HepG2 (cell line): ENCODE measurements at regions not wholly inside any gene's neighbourhood (a gene's known extent, or its start where the extent isn't known, plus 50 kb on each side); places are given as distances from the start of the nearest gene placed in this dataset.

ENCODE experiments used
- ATAC-seq: fragments of 200-7000 bp; cut with Tn5 transposase; 3 replicates; pipeline ENCODE4 v1.9.1; 2020; ENCODE audit warnings: mild to moderate bottlenecking, moderate library complexity
- BruUV-seq: library from RNA; stranded (reverse); fragments of 400-500 nt; replicated peaks from 2 replicates; lab custom pipeline; 2021; lab: Mats Ljungman, UMichigan
- CTCF ChIA-PET: fragments of 300-600 bp; formaldehyde crosslinking; extraction: SDS; loops from one replicate; lab custom pipeline; 2021; ENCODE audit warnings: low total read pairs, inconsistent platforms, low intra/inter-chr PET ratio; lab: Yijun Ruan, JAX
- POLR2A ChIA-PET: fragments of 350-600 bp; sonication (Branson Sonifier 250); formaldehyde crosslinking; loops from one replicate; lab custom pipeline; 2020; ENCODE audit warnings: antibody characterized with exemption, inconsistent platforms; lab: Yijun Ruan, JAX
- DNase-seq: peaks from one replicate; pipeline ENCODE4 v3.0.0-alpha.2; 2015; ENCODE audit warnings: low spot score
- FAIRE-seq: peaks from 3 replicates; lab custom pipeline; 2011; peaks lifted over from hg19 to GRCh38; lab: Jason Lieb, UNC
- H2AFZ ChIP-seq: one replicate; pipeline ENCODE4 v1.6.1; 2011; ENCODE audit warnings: low read length, inconsistent platforms
- H3K27ac ChIP-seq: fragments of 300-600 bp; 3 replicates; pipeline ENCODE4 v1.8.0; 2011; ENCODE audit warnings: mixed run types, mild to moderate bottlenecking, mixed read lengths, low read length, inconsistent platforms; ENCODE audit not compliant: insufficient read depth; ENCODE audit errors: extremely low read length
- H3K27me3 ChIP-seq, 2 experiments: fragments of 200-600 bp in 1 of 2; 2 replicates in 1 of 2; 3 replicates in 1 of 2; pipeline versions ENCODE4 v1.6.0 to v1.8.0; 2011; ENCODE audit warnings: low read length in 2 of 2, mild to moderate bottlenecking in 2 of 2, moderate library complexity in 2 of 2, inconsistent platforms in 1 of 2; ENCODE audit not compliant: insufficient read depth in 2 of 2, control insufficient read depth in 1 of 2
- H3K36me3 ChIP-seq, 2 experiments: fragments of 200-600 bp in 1 of 2; replicated peaks in 1 of 2; 2 replicates in 1 of 2; 3 replicates in 1 of 2; pipeline versions ENCODE4 v1.5.1 to v1.8.0; 2011; ENCODE audit warnings: low read length in 2 of 2, inconsistent platforms in 1 of 2; ENCODE audit not compliant: insufficient read depth in 2 of 2, control insufficient read depth in 1 of 2
- H3K4me1 ChIP-seq: 2 replicates; pipeline ENCODE4 v1.5.1; 2012; ENCODE audit warnings: low read length, inconsistent platforms; ENCODE audit not compliant: insufficient read depth
- H3K4me2 ChIP-seq: 2 replicates; pipeline ENCODE4 v1.6.0; 2011; ENCODE audit warnings: low read depth, low read length, inconsistent platforms
- H3K4me3 ChIP-seq, 3 experiments: fragments of 200-600 bp in 1 of 3; sonication (generic), shearing (Covaris generic) in 1 of 3; replicated peaks in 1 of 3; 2 replicates each; pipeline ENCODE4 v1.5.1; 2011 to 2016; ENCODE audit warnings: low read length in 3 of 3, inconsistent platforms in 2 of 3, low read depth in 2 of 3, mild to moderate bottlenecking in 2 of 3, control low read depth in 1 of 3, mixed read lengths in 1 of 3; ENCODE audit not compliant: insufficient read depth in 1 of 3
- H3K79me2 ChIP-seq: one replicate; pipeline ENCODE4 v1.6.1; 2011; ENCODE audit warnings: low read length, inconsistent platforms; ENCODE audit not compliant: insufficient read depth
- H3K9ac ChIP-seq: 2 replicates; pipeline ENCODE4 v1.6.0; 2011; ENCODE audit warnings: mild to moderate bottlenecking, low read depth, low read length, inconsistent platforms; ENCODE audit not compliant: insufficient read depth
- H3K9me3 ChIP-seq: 2 replicates; pipeline ENCODE4 v1.5.1; 2012; ENCODE audit warnings: mild to moderate bottlenecking, low read length
- H4K20me1 ChIP-seq: 2 replicates; pipeline ENCODE4 v1.6.0; 2011; ENCODE audit warnings: inconsistent platforms, mild to moderate bottlenecking, low read length, moderate library complexity; ENCODE audit not compliant: insufficient read depth
- ARID2 ChIP-seq: sonication (generic); formaldehyde crosslinking; IDR thresholded peaks from 2 replicates; pipeline ENCODE4 v1.8.1; 2022; ENCODE audit warnings: mild to moderate bottlenecking, missing genetic modification reagents, borderline replicate concordance
- ASH2L ChIP-seq: fragments of 300-600, 200-600 bp; sonication (generic); IDR thresholded peaks from 2 replicates; pipeline ENCODE4 v1.7.0; 2017; ENCODE audit warnings: low read depth, mild to moderate bottlenecking, moderate library complexity, mixed read lengths, low read length; ENCODE audit not compliant: insufficient read length
- DMAP1 ChIP-seq: IDR thresholded peaks from 2 replicates; pipeline ENCODE4 v1.6.1; 2016
- NR2C2 ChIP-seq: sonication (generic); formaldehyde crosslinking; IDR thresholded peaks from 2 replicates; pipeline ENCODE4 v1.4.0; 2020; ENCODE audit warnings: missing genetic modification reagents, mild to moderate bottlenecking, moderate library complexity, borderline replicate concordance
- PCBP2 ChIP-seq: fragments of 200-400 bp; formaldehyde crosslinking; optimal IDR thresholded peaks from 2 replicates; pipeline ENCODE3; 2018; ENCODE audit warnings: low read length, low read depth; ENCODE audit not compliant: poor library complexity, severe bottlenecking
- RFX3 ChIP-seq: IDR thresholded peaks from 2 replicates; pipeline ENCODE4 v1.6.1; 2016; ENCODE audit warnings: missing biosample characterization, missing genetic modification reagents
- ZBTB1 ChIP-seq: sonication (generic); formaldehyde crosslinking; IDR thresholded peaks from 2 replicates; pipeline ENCODE4 v1.4.0; 2020; ENCODE audit warnings: missing genetic modification reagents, borderline replicate concordance
- ZFP36L1 ChIP-seq: sonication (generic); formaldehyde crosslinking; IDR thresholded peaks from 2 replicates; pipeline ENCODE4 v1.8.0; 2022; ENCODE audit warnings: mild to moderate bottlenecking, missing genetic modification reagents, moderate library complexity
- ZNF101 ChIP-seq: sonication (generic); formaldehyde crosslinking; IDR thresholded peaks from 2 replicates; pipeline ENCODE4 v1.4.0; 2020; ENCODE audit warnings: mild to moderate bottlenecking, low read depth, missing genetic modification reagents, borderline replicate concordance
- ZNF276 ChIP-seq: sonication (generic); formaldehyde crosslinking; IDR thresholded peaks from 2 replicates; pipeline ENCODE4 v1.4.0; 2020; ENCODE audit warnings: mild to moderate bottlenecking, low read depth, missing genetic modification reagents
- ZNF792 ChIP-seq: IDR thresholded peaks from 2 replicates; pipeline ENCODE4 v1.6.1; 2016
- ZSCAN21 ChIP-seq: sonication (generic); formaldehyde crosslinking; IDR thresholded peaks from 2 replicates; pipeline ENCODE4 v1.8.0; 2022; ENCODE audit warnings: mild to moderate bottlenecking, missing genetic modification reagents, moderate library complexity, borderline replicate concordance
- WGBS: methylation state at CpG from one replicate; pipeline ENCODE4 v1.1.6; 2017; ENCODE audit warnings: low lambda C conversion rate; 5-methylcytosine and 5-hydroxymethylcytosine counted together
- in situ Hi-C: cut with HindIII; loops from 2 replicates; pipeline ENCODE4 v1.10.0; 2017; ENCODE audit warnings: low pct_unique_long_range_greater_than_20kb; ENCODE audit not compliant: extremely low pct_ligation_motif_present
- intact Hi-C: fragments of 100-400 bp; cut with micrococcal nuclease; formaldehyde crosslinking; loops from one replicate; pipeline ENCODE4 v1.10.0; 2022; ENCODE audit not compliant: unreplicated experiment
- TF ChIP-seq, protein P1 (sequence below): sonication (generic); formaldehyde crosslinking; IDR thresholded peaks from 2 replicates; pipeline ENCODE4 v1.4.0; 2020; ENCODE audit warnings: low read depth, missing genetic modification reagents

- H3K79me2 ChIP-seq, result no peaks in the 10 kb centered on the region
- H3K9me3 ChIP-seq, result no peaks in the 10 kb centered on the region
- no peak for TF ChIP-seq ZNF101 (CRISPR knock-in tag)
- no peak for TF ChIP-seq ZBTB1 (CRISPR knock-in tag)
- TF ChIP-seq RFX3, result no peak
- no peak for TF ChIP-seq PCBP2
- no peak for TF ChIP-seq ZSCAN21
- TF ChIP-seq DMAP1 (CRISPR knock-in tag), result no peak
- no peak for TF ChIP-seq NR2C2 (CRISPR knock-in tag)
- no peak for TF ChIP-seq ZNF792 (CRISPR knock-in tag)
- no peak for TF ChIP-seq ARID2 (CRISPR knock-in tag)
- TF ChIP-seq ZFP36L1 (CRISPR knock-in tag), result no peak
- TF ChIP-seq, protein P1, sequence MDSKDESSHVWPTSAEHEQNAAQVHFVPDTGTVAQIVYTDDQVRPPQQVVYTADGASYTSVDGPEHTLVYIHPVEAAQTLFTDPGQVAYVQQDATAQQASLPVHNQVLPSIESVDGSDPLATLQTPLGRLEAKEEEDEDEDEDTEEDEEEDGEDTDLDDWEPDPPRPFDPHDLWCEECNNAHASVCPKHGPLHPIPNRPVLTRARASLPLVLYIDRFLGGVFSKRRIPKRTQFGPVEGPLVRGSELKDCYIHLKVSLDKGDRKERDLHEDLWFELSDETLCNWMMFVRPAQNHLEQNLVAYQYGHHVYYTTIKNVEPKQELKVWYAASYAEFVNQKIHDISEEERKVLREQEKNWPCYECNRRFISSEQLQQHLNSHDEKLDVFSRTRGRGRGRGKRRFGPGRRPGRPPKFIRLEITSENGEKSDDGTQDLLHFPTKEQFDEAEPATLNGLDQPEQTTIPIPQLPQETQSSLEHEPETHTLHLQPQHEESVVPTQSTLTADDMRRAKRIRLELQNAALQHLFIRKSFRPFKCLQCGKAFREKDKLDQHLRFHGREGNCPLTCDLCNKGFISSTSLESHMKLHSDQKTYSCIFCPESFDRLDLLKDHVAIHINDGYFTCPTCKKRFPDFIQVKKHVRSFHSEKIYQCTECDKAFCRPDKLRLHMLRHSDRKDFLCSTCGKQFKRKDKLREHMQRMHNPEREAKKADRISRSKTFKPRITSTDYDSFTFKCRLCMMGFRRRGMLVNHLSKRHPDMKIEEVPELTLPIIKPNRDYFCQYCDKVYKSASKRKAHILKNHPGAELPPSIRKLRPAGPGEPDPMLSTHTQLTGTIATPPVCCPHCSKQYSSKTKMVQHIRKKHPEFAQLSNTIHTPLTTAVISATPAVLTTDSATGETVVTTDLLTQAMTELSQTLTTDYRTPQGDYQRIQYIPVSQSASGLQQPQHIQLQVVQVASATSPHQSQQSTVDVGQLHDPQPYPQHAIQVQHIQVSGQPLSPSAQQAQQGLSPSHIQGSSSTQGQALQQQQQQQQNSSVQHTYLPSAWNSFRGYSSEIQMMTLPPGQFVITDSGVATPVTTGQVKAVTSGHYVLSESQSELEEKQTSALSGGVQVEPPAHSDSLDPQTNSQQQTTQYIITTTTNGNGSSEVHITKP (CRISPR knock-in tag), result no peak
- TF ChIP-seq ASH2L, result no peak
- TF ChIP-seq ZNF276 (CRISPR knock-in tag), result no peak
- no peak overlapping the region for H3K27ac ChIP-seq
- FAIRE-seq (no peak), ATAC-seq (no peak), DNase-seq (no peak)
- H2AFZ ChIP-seq, result no peak overlapping the region
- no peak overlapping the region for H3K4me2 ChIP-seq
- H3K4me1 ChIP-seq, result no peaks in the 10 kb centered on the region
- CTCF ChIA-PET, result no interaction called here
- WGBS, result 0% methylated on average over 2 of the region's 2 CpGs
- no peaks in the 10 kb centered on the region for H3K36me3 ChIP-seq
- no peaks in the 10 kb centered on the region for H4K20me1 ChIP-seq
- peaks cover 0 to 7% of the 10 kb centered on the region in 2 experiments; a peak in 1 of 5 replicates for H3K27me3 ChIP-seq
- no peak overlapping the region for H3K9ac ChIP-seq
- H3K4me3 ChIP-seq, result no peak overlapping the region
- intact Hi-C loops, result no loop called here
- BruUV-seq, result no TSS peak
- POLR2A ChIA-PET, result no interaction called here
- in situ Hi-C loops, result no loop called here
Measured at GRCh38 chr22:22151308-22151707, 93.3 kb upstream of the VPREB1 start.
